ENCODE measurements at regions not wholly inside any gene's neighbourhood (a gene's known extent, or its start where the extent isn't known, plus 50 kb on each side); places are given as distances from the start of the nearest gene placed in this dataset.
A peak's percentile ranks its signal among the peaks of the same experiment; 100 is the strongest.

- H3K4me3 Mint-ChIP-seq, result no peak overlapping the region
- CTCF ChIA-PET, result no interaction called here
- H3K36me3 Mint-ChIP-seq (ENCODE audit: low read depth), result peaks cover 6% of the 10 kb centered on the region
- H3K27me3 Mint-ChIP-seq (ENCODE audit: low read depth), result peaks cover 8% of the 10 kb centered on the region
- intact Hi-C loops (cut with micrococcal nuclease), result no loop called here
- H3K4me1 Mint-ChIP-seq (ENCODE audit: low read depth), result no peaks in the 10 kb centered on the region
- peaks cover 13% of the 10 kb centered on the region for H3K9me3 Mint-ChIP-seq
- DNase-seq, result no peak
- H3K27ac Mint-ChIP-seq, result no peak overlapping the region
Measured at GRCh38 chr5:143720689-143721088, 91.3 kb upstream of the HMHB1 start.

- no peaks in the 10 kb centered on the region for H3K36me3 Mint-ChIP-seq (ENCODE audit: low read depth)
- intact Hi-C loops (cut with micrococcal nuclease), result no loop called here
- no peak overlapping the region for H3K27ac Mint-ChIP-seq
- H3K4me1 Mint-ChIP-seq (ENCODE audit: low read depth), result no peaks in the 10 kb centered on the region
- no peaks in the 10 kb centered on the region for H3K27me3 Mint-ChIP-seq (ENCODE audit: low read depth)
- no peak for DNase-seq
- CTCF ChIA-PET, result no interaction called here
- H3K9me3 Mint-ChIP-seq, result no peaks in the 10 kb centered on the region
- H3K4me3 Mint-ChIP-seq, result no peak overlapping the region
Measured at GRCh38 chr5:143717400-143717799, 94.6 kb upstream of the HMHB1 start.

DNA sequence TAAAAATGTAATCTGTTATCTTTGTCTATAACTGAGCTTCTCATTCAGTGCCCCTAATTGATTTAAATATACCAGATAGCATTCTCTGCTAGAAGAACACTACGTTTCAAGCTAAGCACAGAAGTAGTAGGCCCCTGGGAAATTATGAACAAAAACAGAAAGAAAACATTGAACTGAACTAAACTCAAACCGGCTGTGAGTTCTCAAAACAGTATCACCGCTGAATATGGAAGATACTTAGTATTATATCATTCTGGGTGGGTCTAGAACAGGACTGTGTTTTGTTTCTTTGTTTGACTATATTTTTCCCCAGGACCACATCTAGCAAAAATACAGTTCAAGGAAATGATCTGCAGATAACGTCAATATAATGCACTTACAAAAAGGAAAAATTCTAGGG, 95.1 kb upstream of the HMHB1 start:
- H3K27ac Mint-ChIP-seq, result no peak overlapping the region
- H3K36me3 Mint-ChIP-seq (ENCODE audit: low read depth), result no peaks in the 10 kb centered on the region

DNA sequence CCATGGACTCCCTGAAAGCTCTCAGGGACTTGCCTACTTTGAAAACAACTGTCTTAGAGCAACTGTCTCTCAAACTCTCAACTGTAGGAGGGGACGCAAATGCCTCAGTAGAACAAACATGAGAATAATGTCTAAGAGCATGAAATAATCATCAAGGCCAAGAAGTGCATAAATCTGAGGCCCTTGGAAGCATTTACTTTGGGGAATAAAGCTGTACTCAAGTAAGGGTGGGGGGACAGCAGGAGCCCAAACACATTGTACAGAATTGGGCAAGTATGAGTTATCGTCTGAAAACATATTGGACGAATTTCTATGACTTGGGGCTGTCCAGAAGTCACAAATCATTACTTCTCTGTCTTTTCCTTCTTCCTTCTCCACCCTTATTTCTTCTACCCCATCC, 96.3 kb upstream of the HMHB1 start:
- H3K27me3 Mint-ChIP-seq (ENCODE audit: low read depth), result no peaks in the 10 kb centered on the region
- CTCF ChIA-PET, result no interaction called here
- no peaks in the 10 kb centered on the region for H3K9me3 Mint-ChIP-seq
- no peak overlapping the region for H3K27ac Mint-ChIP-seq
- H3K4me1 Mint-ChIP-seq (ENCODE audit: low read depth), result no peaks in the 10 kb centered on the region
- intact Hi-C loops (cut with micrococcal nuclease), result no loop called here
- DNase-seq, result no peak
- H3K4me3 Mint-ChIP-seq, result no peak overlapping the region
- H3K36me3 Mint-ChIP-seq (ENCODE audit: low read depth), result no peaks in the 10 kb centered on the region

More for the DNA sequence above, 95.1 kb upstream of the HMHB1 start:
- intact Hi-C loops (cut with micrococcal nuclease), result no loop called here
- no peaks in the 10 kb centered on the region for H3K9me3 Mint-ChIP-seq
- no peak overlapping the region for H3K4me3 Mint-ChIP-seq
- no peaks in the 10 kb centered on the region for H3K4me1 Mint-ChIP-seq (ENCODE audit: low read depth)
- DNase-seq, result no peak
- CTCF ChIA-PET, result no interaction called here
- no peaks in the 10 kb centered on the region for H3K27me3 Mint-ChIP-seq (ENCODE audit: low read depth)

GRCh38 chr5:143714629-143715028, 97.3 kb upstream of the HMHB1 start:
- DNase-seq, result no peak
- Mint-ChIP-seq H3K27ac (no peak overlapping the region), H3K4me1 (ENCODE audit: low read depth) (no peaks in the 10 kb centered on the region), H3K27me3 (ENCODE audit: low read depth) (no peaks in the 10 kb centered on the region), H3K4me3 (no peak overlapping the region), H3K36me3 (ENCODE audit: low read depth) (no peaks in the 10 kb centered on the region), H3K9me3 (no peaks in the 10 kb centered on the region)
- CTCF ChIA-PET, result no interaction called here
- intact Hi-C loops (cut with micrococcal nuclease), result no loop called here

GRCh38 chr5:143713047-143714003, 98.6 kb upstream of the HMHB1 start:
- Mint-ChIP-seq H3K27ac (no peak overlapping the region), H3K9me3 (no peaks in the 10 kb centered on the region), H3K27me3 (ENCODE audit: low read depth) (peaks cover 4% of the 10 kb centered on the region), H3K4me1 (ENCODE audit: low read depth) (no peaks in the 10 kb centered on the region), H3K4me3 (no peak overlapping the region), H3K36me3 (ENCODE audit: low read depth) (no peaks in the 10 kb centered on the region)
- no peak for DNase-seq
- intact Hi-C loops (cut with micrococcal nuclease), result no loop called here
- CTCF ChIA-PET, result interaction anchor here (1.1 kb wide), 1 partner anchor 111 kb away, joined by 3 read pairs; no protein-coding TSS in a partner anchor

DNA sequence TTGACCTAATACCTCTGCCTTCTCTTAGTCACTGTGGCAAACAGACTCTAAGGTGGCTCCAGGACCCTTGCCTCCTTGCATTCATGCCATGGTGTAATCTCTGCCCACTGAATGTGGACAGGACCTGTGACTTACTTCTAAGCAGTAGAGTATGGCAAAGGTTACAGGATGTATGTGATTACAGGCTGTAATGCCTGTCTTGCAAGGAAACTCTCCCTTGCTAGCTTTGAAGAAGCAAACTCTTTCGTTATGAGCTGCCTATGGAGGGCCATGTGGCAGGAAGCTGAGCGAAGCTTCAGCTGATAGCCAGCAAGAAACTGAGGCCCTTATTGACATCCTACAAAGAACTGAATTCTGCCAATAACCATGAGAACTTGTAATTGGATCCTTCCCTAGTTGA, 103.3 kb upstream of the HMHB1 start:
- Mint-ChIP-seq H3K9me3 (no peaks in the 10 kb centered on the region), H3K4me3 (no peak overlapping the region), H3K4me1 (ENCODE audit: low read depth) (no peaks in the 10 kb centered on the region), H3K27me3 (ENCODE audit: low read depth) (peaks cover 10% of the 10 kb centered on the region), H3K36me3 (ENCODE audit: low read depth) (no peaks in the 10 kb centered on the region), H3K27ac (no peak overlapping the region)
- no peak for DNase-seq
- intact Hi-C loops (cut with micrococcal nuclease), result no loop called here
- CTCF ChIA-PET, result interaction anchor here (1.5 kb wide), 1 partner anchor 116 kb away, joined by 3 read pairs; no protein-coding TSS in a partner anchor

DNA sequence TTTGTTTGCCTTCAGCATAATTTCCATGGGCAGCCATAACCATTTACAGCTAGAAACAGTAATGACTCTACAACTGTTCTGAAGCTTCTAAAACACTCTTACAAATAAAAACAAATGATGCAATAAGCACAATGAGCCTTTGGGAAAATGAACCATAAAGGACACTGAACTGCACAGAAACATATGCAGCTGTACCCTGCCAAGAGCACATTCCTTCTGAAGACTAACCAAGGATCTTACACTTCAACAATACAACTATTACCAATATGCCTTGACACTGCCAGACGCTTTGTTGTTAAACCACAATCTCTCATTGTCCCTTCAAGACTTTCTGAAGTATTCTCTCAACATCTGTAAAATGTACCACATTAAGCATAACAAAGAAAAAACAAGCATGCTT, 104.2 kb upstream of the HMHB1 start:
- Mint-ChIP-seq H3K4me3 (no peak overlapping the region), H3K36me3 (ENCODE audit: low read depth) (no peaks in the 10 kb centered on the region), H3K27me3 (ENCODE audit: low read depth) (peaks cover 10% of the 10 kb centered on the region), H3K9me3 (no peaks in the 10 kb centered on the region), H3K4me1 (ENCODE audit: low read depth) (no peaks in the 10 kb centered on the region), H3K27ac (no peak overlapping the region)
- CTCF ChIA-PET, result interaction anchor here (1.5 kb wide), 1 partner anchor 117 kb away, joined by 3 read pairs; no protein-coding TSS in a partner anchor
- DNase-seq, result no peak
- intact Hi-C loops (cut with micrococcal nuclease), result no loop called here

DNA sequence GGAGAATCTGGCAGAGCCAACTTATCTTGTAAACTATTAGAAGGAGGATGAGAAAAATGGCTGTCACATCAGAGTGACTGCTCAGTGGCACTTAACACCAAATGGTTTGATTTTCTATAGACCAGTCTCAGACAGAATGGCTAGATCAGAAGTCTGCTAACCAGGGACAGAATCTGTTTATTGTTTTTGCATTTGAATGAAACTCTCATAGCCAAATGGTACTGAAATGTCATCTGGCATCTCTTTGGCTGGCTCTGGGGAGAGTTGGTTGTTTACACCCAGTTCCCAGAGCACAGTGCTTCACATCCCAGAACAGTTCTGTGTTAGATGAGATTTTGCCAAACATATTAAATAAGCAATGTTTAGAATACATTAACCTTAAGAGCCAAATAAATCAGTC, 106.6 kb upstream of the HMHB1 start:
- Mint-ChIP-seq H3K9me3 (no peaks in the 10 kb centered on the region), H3K27me3 (ENCODE audit: low read depth) (peaks cover 10% of the 10 kb centered on the region), H3K4me1 (ENCODE audit: low read depth) (no peaks in the 10 kb centered on the region), H3K36me3 (ENCODE audit: low read depth) (no peaks in the 10 kb centered on the region), H3K27ac (no peak overlapping the region), H3K4me3 (no peak overlapping the region)
- CTCF ChIA-PET, result interaction anchor here (1.1 kb wide), 1 partner anchor 1050 kb away, joined by 3 read pairs; no protein-coding TSS in a partner anchor
- DNase-seq, result no peak
- intact Hi-C loops (cut with micrococcal nuclease), result no loop called here

- Mint-ChIP-seq H3K27me3 (ENCODE audit: low read depth) (peaks cover 6% of the 10 kb centered on the region), H3K4me3 (no peak overlapping the region), H3K36me3 (ENCODE audit: low read depth) (no peaks in the 10 kb centered on the region), H3K9me3 (no peaks in the 10 kb centered on the region), H3K4me1 (ENCODE audit: low read depth) (no peaks in the 10 kb centered on the region), H3K27ac (no peak overlapping the region)
- CTCF ChIA-PET, result no interaction called here
- no peak for DNase-seq
- intact Hi-C loops (cut with micrococcal nuclease), result no loop called here
Measured at GRCh38 chr5:143703659-143704058, 108.3 kb upstream of the HMHB1 start.

GRCh38 chr5:143701493-143701892, 110.5 kb upstream of the HMHB1 start:
- no peaks in the 10 kb centered on the region for H3K36me3 Mint-ChIP-seq (ENCODE audit: low read depth)
- CTCF ChIA-PET, result interaction anchor here (1.8 kb wide), 1 partner anchor 124 kb away, joined by 9 read pairs; no protein-coding TSS in a partner anchor
- H3K27me3 Mint-ChIP-seq (ENCODE audit: low read depth), result peaks cover 5% of the 10 kb centered on the region
- no peak overlapping the region for H3K4me3 Mint-ChIP-seq
- no peak for DNase-seq
- H3K27ac Mint-ChIP-seq, result no peak overlapping the region
- no peaks in the 10 kb centered on the region for H3K9me3 Mint-ChIP-seq
- H3K4me1 Mint-ChIP-seq (ENCODE audit: low read depth), result no peaks in the 10 kb centered on the region
- intact Hi-C loops (cut with micrococcal nuclease), result no loop called here

GRCh38 chr5:143700994-143701393, 111.0 kb upstream of the HMHB1 start:
- no peak for DNase-seq
- no peaks in the 10 kb centered on the region for H3K9me3 Mint-ChIP-seq
- CTCF ChIA-PET, result interaction anchor here (0.7 to 1.8 kb wide), 3 partner anchors 124 to 293 kb away, joined by 3 to 9 read pairs (median 3); no protein-coding TSS in a partner anchor

DNA sequence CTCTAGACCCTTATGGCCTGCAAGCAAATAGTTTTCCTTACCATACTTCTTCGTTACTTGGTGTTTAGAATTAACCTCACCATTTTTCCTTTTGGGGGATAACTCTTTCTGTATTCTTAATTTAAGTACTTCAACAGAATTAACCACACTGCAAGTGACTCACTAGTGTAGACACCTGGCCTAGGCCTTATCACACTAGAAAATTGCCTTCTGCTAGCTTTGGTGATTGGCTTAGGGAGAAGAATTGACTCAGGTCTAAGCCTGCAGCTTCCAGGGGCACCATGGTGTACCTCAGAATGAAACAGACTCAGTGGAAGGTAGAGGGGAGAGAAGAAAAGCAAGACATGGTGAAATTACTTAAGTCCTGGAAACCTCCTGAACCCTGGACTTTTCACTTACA, 112.8 kb upstream of the HMHB1 start:
- H3K27me3 Mint-ChIP-seq (ENCODE audit: low read depth), result no peaks in the 10 kb centered on the region
- H3K9me3 Mint-ChIP-seq, result no peaks in the 10 kb centered on the region
- H3K4me3 Mint-ChIP-seq, result no peak overlapping the region
- no peaks in the 10 kb centered on the region for H3K36me3 Mint-ChIP-seq (ENCODE audit: low read depth)
- H3K4me1 Mint-ChIP-seq (ENCODE audit: low read depth), result no peaks in the 10 kb centered on the region
- intact Hi-C loops (cut with micrococcal nuclease), result no loop called here
- H3K27ac Mint-ChIP-seq, result no peak overlapping the region
- CTCF ChIA-PET, result no interaction called here
- peak; percentile 5 for DNase-seq

More at GRCh38 chr5:143700994-143701393, 111.0 kb upstream of the HMHB1 start:
- H3K36me3 Mint-ChIP-seq (ENCODE audit: low read depth), result no peaks in the 10 kb centered on the region
- H3K4me3 Mint-ChIP-seq, result no peak overlapping the region
- no peaks in the 10 kb centered on the region for H3K4me1 Mint-ChIP-seq (ENCODE audit: low read depth)
- H3K27me3 Mint-ChIP-seq (ENCODE audit: low read depth), result peaks cover 3% of the 10 kb centered on the region
- intact Hi-C loops (cut with micrococcal nuclease), result no loop called here
- H3K27ac Mint-ChIP-seq, result no peak overlapping the region

Data from activated naive CD4-positive, alpha-beta T cell treated with anti-CD3 and anti-CD28 coated beads for 36 hours (primary cell).